Endodermal cell (in vitro differentiated cells): ENCODE measurements at regions not wholly inside any gene's neighbourhood (a gene's known extent, or its start where the extent isn't known, plus 50 kb on each side); places are given as distances from the start of the nearest gene placed in this dataset.

Experiments
- DNase-seq: peaks from one replicate; pipeline ENCODE4 v3.0.0-alpha.2; 2017
- H3K27ac ChIP-seq: 2 replicates; pipeline ENCODE4 v1.5.1; 2013; ENCODE audit warnings: mild to moderate bottlenecking, low read depth, low read length, moderate library complexity
- H3K27me3 ChIP-seq: 2 replicates; pipeline ENCODE4 v1.6.1; 2013; ENCODE audit warnings: mild to moderate bottlenecking, low read length, moderate library complexity; ENCODE audit not compliant: insufficient read depth, control insufficient read depth, poor library complexity, severe bottlenecking
- H3K36me3 ChIP-seq: 2 replicates; pipeline ENCODE4 v1.7.0; 2013; ENCODE audit warnings: mild to moderate bottlenecking, low read length, moderate library complexity; ENCODE audit not compliant: control insufficient read depth, insufficient read depth
- H3K4me1 ChIP-seq: one replicate; pipeline ENCODE4 v1.7.0; 2013; ENCODE audit warnings: low read length; ENCODE audit not compliant: control insufficient read depth, insufficient read depth
- H3K4me3 ChIP-seq: 2 replicates; pipeline ENCODE4 v1.5.1; 2013; ENCODE audit warnings: mild to moderate bottlenecking, low read length, moderate library complexity
- H3K9ac ChIP-seq: 2 replicates; pipeline ENCODE4 v1.6.1; 2013; ENCODE audit warnings: mild to moderate bottlenecking, low read length, moderate library complexity; ENCODE audit not compliant: poor library complexity, severe bottlenecking; ENCODE audit errors: extremely low read depth
- H3K9me3 ChIP-seq: 2 replicates; pipeline ENCODE4 v1.6.1; 2013; ENCODE audit warnings: mild to moderate bottlenecking, low read length, moderate library complexity; ENCODE audit not compliant: control insufficient read depth
- H3K27ac Mint-ChIP-seq: 2 replicates; pipeline ENCODE4 v1.8.0; 2020; ENCODE audit warnings: mixed read lengths
- H3K27me3 Mint-ChIP-seq: 2 replicates; pipeline ENCODE4 v1.8.0; 2021; ENCODE audit warnings: mild to moderate bottlenecking, mixed read lengths; ENCODE audit not compliant: insufficient read depth
- H3K36me3 Mint-ChIP-seq: 2 replicates; pipeline ENCODE4 v1.8.0; 2020; ENCODE audit warnings: low read depth, mixed read lengths
- H3K4me1 Mint-ChIP-seq: 2 replicates; pipeline ENCODE4 v1.8.0; 2020; ENCODE audit warnings: mixed read lengths
- H3K4me3 Mint-ChIP-seq: 2 replicates; pipeline ENCODE4 v1.8.0; 2020; ENCODE audit warnings: mild to moderate bottlenecking, moderate library complexity, mixed read lengths
- H3K9me3 Mint-ChIP-seq: 2 replicates; pipeline ENCODE4 v1.8.0; 2020; ENCODE audit warnings: mild to moderate bottlenecking, mixed read lengths
- CTCF ChIP-seq: fragments of 200-600 bp; sonication (generic); conservative IDR thresholded peaks from 2 replicates; pipeline ENCODE4 v1.5.0; 2021; ENCODE audit warnings: antibody characterized with exemption, mild to moderate bottlenecking
- WGBS, 2 experiments: methylation state at CpG; one replicate each; pipeline versions ENCODE4 v1.1.5 to v1.1.7; 2013; ENCODE audit warnings: missing lambda C conversion rate in 2 of 2, mixed read lengths in 1 of 2; ENCODE audit not compliant: insufficient coverage in 1 of 2, insufficient read length in 1 of 2; 5-methylcytosine and 5-hydroxymethylcytosine counted together

GRCh38 chr6:132228894-132229293 lies 172.4 kb downstream of the MOXD1 start:
- Mint-ChIP-seq H3K27ac (no peak overlapping the region), H3K4me1 (no peaks in the 10 kb centered on the region), H3K36me3 (no peaks in the 10 kb centered on the region), H3K4me3 (no peak overlapping the region), H3K27me3 (no peaks in the 10 kb centered on the region), H3K9me3 (peaks cover 23% of the 10 kb centered on the region)
- no peak overlapping the region for H3K4me3 ChIP-seq
- no peak overlapping the region for H3K9ac ChIP-seq
- TF ChIP-seq CTCF, result no peak
- 92% methylated on average over 1 of the region's 1 CpG; no CpG with 5 or more reads in 1 of the 2 experiments for WGBS, 2 experiments
- H3K27ac ChIP-seq, result no peak overlapping the region
- H3K36me3 ChIP-seq, result no peaks in the 10 kb centered on the region
- H3K9me3 ChIP-seq, result peaks cover 11% of the 10 kb centered on the region
- H3K4me1 ChIP-seq, result no peaks in the 10 kb centered on the region
- no peaks in the 10 kb centered on the region for H3K27me3 ChIP-seq
- DNase-seq, result no peak

DNA sequence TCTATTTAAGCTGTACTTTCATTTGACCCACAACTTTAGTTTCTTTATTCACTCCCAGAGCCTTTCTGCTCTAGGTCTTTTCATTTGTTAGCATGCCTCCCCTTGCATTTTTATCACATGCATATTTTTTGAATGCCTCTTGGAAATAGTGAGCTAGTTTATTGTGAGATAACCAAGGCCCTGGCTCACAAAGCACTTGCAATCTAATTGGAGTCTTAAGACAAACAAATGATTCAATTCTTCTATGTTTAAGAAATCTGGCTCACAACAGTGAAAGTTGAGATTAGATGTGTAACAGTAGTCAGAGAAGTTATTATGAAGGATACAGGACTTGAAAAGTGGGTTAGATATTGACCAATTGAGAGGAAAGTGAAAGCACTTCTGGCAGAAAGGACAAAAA lies 173.4 kb downstream of the MOXD1 start:
- H3K27me3 ChIP-seq, result no peaks in the 10 kb centered on the region
- Mint-ChIP-seq H3K27ac (no peak overlapping the region), H3K4me3 (no peak overlapping the region)

GRCh38 chr6:132224943-132225342 lies 176.3 kb downstream of the MOXD1 start:
- H3K36me3 Mint-ChIP-seq, result no peaks in the 10 kb centered on the region
- DNase-seq, result no peak
- WGBS, 2 experiments, result 89 to 91% methylated on average over 3 of the region's 3 CpGs
- Histone ChIP-seq H3K27ac (no peak overlapping the region), H3K4me1 (no peaks in the 10 kb centered on the region), H3K9ac (no peak overlapping the region), H3K4me3 (no peak overlapping the region), H3K9me3 (peaks cover 11% of the 10 kb centered on the region), H3K27me3 (no peaks in the 10 kb centered on the region), H3K36me3 (no peaks in the 10 kb centered on the region)
- no peak overlapping the region for H3K27ac Mint-ChIP-seq
- H3K4me1 Mint-ChIP-seq, result no peaks in the 10 kb centered on the region
- no peak for TF ChIP-seq CTCF
- peaks cover 23% of the 10 kb centered on the region for H3K9me3 Mint-ChIP-seq
- no peaks in the 10 kb centered on the region for H3K27me3 Mint-ChIP-seq
- H3K4me3 Mint-ChIP-seq, result no peak overlapping the region

More for the DNA sequence above, 173.4 kb downstream of the MOXD1 start:
- Histone ChIP-seq H3K4me3 (no peak overlapping the region), H3K27ac (no peak overlapping the region), H3K9me3 (peaks cover 11% of the 10 kb centered on the region), H3K9ac (no peak overlapping the region), H3K4me1 (no peaks in the 10 kb centered on the region), H3K36me3 (no peaks in the 10 kb centered on the region)
- TF ChIP-seq CTCF, result no peak
- H3K4me1 Mint-ChIP-seq, result no peaks in the 10 kb centered on the region
- no peaks in the 10 kb centered on the region for H3K27me3 Mint-ChIP-seq
- DNase-seq, result no peak
- H3K36me3 Mint-ChIP-seq, result no peaks in the 10 kb centered on the region
- peaks cover 23% of the 10 kb centered on the region for H3K9me3 Mint-ChIP-seq
